ENCODE measurements at regions not wholly inside any gene's neighbourhood (a gene's known extent, or its start where the extent isn't known, plus 50 kb on each side); places are given as distances from the start of the nearest gene placed in this dataset.

DNA sequence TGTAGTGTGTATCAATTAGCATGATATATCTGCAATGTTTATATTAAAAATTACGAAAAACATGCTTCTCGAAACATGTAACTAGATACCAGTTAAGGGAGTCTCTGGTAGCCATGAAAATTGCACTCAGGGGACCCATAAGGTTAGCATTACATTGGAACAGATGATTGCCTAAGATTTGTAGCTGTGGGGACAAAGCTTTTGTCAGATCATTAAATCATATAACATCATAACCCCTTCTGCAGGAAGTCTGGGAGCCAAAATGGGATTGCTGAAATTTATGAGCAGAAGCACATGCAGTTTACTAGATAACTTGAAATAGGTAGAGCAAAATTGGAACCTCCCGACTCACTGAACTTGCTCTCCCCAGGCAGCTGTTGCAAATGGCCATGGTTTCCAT is 235.0 kb upstream of the IGFBP3 start:
- Mint-ChIP-seq H3K36me3 (ENCODE audit: low read depth, unreplicated experiment) (no peaks in the 10 kb centered on the region), H3K27me3 (ENCODE audit: low read depth, unreplicated experiment) (no peaks in the 10 kb centered on the region), H3K9me3 (ENCODE audit: unreplicated experiment) (peaks cover 3% of the 10 kb centered on the region), H3K4me3 (ENCODE audit: unreplicated experiment) (no peak overlapping the region), H3K27ac (ENCODE audit: unreplicated experiment) (no peak overlapping the region), H3K4me1 (ENCODE audit: low read depth, unreplicated experiment) (peaks cover 10% of the 10 kb centered on the region)
- H3K79me2 ChIP-seq (ENCODE audit: insufficient read depth, low read length): no peaks in the 10 kb centered on the region
- H3K4me2 ChIP-seq (ENCODE audit: low read length): no peak overlapping the region
- no peak overlapping the region for H3K9ac ChIP-seq (ENCODE audit: low read length)
- no peaks in the 10 kb centered on the region for H3K4me1 ChIP-seq (ENCODE audit: insufficient read depth, low read length)
- no peaks in the 10 kb centered on the region for H4K20me1 ChIP-seq (ENCODE audit: insufficient read depth, low read length)
- H3K27me3 ChIP-seq (ENCODE audit: insufficient read depth, low read length): no peaks in the 10 kb centered on the region
- no peak for FAIRE-seq
- no peaks in the 10 kb centered on the region for H3K9me3 ChIP-seq (ENCODE audit: insufficient read depth, low read depth, low read length)
- H2AFZ ChIP-seq (ENCODE audit: low read depth, low read length): no peak overlapping the region
- DNase-seq (ENCODE audit: low read depth): no peak
- TF ChIP-seq EZH2 (IDR thresholded peaks at IDR 0.05; ENCODE audit: insufficient read depth, low read length): no peak
- TF ChIP-seq, protein P1, sequence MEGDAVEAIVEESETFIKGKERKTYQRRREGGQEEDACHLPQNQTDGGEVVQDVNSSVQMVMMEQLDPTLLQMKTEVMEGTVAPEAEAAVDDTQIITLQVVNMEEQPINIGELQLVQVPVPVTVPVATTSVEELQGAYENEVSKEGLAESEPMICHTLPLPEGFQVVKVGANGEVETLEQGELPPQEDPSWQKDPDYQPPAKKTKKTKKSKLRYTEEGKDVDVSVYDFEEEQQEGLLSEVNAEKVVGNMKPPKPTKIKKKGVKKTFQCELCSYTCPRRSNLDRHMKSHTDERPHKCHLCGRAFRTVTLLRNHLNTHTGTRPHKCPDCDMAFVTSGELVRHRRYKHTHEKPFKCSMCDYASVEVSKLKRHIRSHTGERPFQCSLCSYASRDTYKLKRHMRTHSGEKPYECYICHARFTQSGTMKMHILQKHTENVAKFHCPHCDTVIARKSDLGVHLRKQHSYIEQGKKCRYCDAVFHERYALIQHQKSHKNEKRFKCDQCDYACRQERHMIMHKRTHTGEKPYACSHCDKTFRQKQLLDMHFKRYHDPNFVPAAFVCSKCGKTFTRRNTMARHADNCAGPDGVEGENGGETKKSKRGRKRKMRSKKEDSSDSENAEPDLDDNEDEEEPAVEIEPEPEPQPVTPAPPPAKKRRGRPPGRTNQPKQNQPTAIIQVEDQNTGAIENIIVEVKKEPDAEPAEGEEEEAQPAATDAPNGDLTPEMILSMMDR (IDR thresholded peaks at IDR 0.05; ENCODE audit: insufficient read depth, low read depth, low read length): no peak
- H3K36me3 ChIP-seq (ENCODE audit: insufficient read depth, low read length): no peaks in the 10 kb centered on the region
- H3K27ac ChIP-seq (ENCODE audit: low read depth, low read length): no peak overlapping the region
- no peak overlapping the region for H3K4me3 ChIP-seq (ENCODE audit: insufficient read depth, low read depth, low read length)

DNA sequence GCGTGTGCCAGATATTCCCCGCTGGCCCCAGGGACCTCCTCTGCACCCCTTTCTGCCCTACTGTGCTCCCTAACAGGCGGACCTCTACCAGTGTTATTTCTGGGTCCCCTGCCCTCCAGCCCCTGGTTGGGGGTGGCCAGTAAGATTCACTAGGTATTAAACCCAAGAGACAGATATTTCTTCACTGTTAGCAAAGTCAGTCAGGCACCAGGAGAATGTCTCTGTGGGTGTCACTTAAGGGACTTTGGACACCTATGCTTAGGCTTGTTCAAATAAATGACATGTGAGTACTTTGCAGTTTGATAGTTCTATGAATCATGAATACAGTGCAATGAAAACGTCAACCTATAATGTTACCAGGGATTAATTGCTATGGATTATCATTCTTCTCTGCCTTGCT is 234.3 kb upstream of the IGFBP3 start:
- TF ChIP-seq EZH2 (IDR thresholded peaks at IDR 0.05; ENCODE audit: insufficient read depth, low read length): no peak
- TF ChIP-seq, protein P1 (IDR thresholded peaks at IDR 0.05; ENCODE audit: insufficient read depth, low read depth, low read length): no peak
- H3K36me3 ChIP-seq (ENCODE audit: insufficient read depth, low read length): no peaks in the 10 kb centered on the region

DNA sequence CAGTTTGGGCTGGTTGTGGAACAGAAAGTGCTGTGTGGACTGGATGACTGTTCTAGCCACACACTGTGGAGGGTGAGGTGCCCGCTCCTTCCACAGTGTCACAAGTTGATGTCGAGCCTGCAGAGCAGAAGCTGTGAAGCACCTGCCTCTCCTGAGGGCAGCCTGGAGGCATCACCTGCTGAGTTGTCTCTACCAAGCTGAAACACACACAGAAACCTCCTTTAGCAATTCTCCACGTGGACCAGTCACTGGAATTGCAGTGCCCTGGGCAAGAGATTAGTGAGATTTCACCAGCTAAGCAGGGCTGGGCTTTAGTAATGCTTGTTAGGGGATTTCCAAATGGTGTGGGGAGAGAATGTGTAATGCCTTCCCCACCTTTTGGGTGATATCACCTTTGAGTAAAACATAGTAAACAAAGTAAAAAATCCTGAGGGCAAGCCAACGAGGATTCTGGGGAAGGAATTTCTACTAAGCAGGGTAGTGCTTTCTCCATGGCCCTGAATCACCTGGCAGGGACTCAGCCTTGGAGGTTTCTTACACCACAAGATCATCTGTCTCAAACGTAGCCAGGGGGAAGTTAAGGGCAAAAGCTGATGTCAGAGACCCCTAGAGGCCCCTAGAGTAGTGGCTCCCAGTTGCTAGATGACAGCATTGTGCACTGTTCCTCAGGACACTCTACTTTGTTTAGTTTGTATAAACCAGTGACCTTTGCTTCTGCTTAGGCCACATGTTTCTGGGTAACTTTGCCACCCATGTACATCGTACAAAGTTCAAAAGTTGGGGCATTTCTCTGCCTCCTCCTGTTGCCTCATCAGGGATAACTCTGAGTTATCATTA is 233.1 kb upstream of the IGFBP3 start:
- no peak overlapping the region for H2AFZ ChIP-seq (ENCODE audit: low read depth, low read length)
- DNase-seq (ENCODE audit: low read depth) (peak; percentile 47), FAIRE-seq (no peak)
- H3K36me3 ChIP-seq (ENCODE audit: insufficient read depth, low read length): no peaks in the 10 kb centered on the region
- no peaks in the 10 kb centered on the region for H3K36me3 Mint-ChIP-seq (ENCODE audit: low read depth, unreplicated experiment)
- no peak overlapping the region for H3K4me2 ChIP-seq (ENCODE audit: low read length)
- H3K27ac Mint-ChIP-seq (ENCODE audit: unreplicated experiment): no peak overlapping the region
- no peaks in the 10 kb centered on the region for H4K20me1 ChIP-seq (ENCODE audit: insufficient read depth, low read length)
- H3K4me1 ChIP-seq (ENCODE audit: insufficient read depth, low read length): no peaks in the 10 kb centered on the region
- H3K27ac ChIP-seq (ENCODE audit: low read depth, low read length): no peak overlapping the region
- no peak overlapping the region for H3K4me3 Mint-ChIP-seq (ENCODE audit: unreplicated experiment)
- H3K9me3 ChIP-seq (ENCODE audit: insufficient read depth, low read depth, low read length): no peaks in the 10 kb centered on the region
- no peaks in the 10 kb centered on the region for H3K27me3 Mint-ChIP-seq (ENCODE audit: low read depth, unreplicated experiment)
- H3K27me3 ChIP-seq (ENCODE audit: insufficient read depth, low read length): no peaks in the 10 kb centered on the region
- peaks cover 18% of the 10 kb centered on the region for H3K4me1 Mint-ChIP-seq (ENCODE audit: low read depth, unreplicated experiment)
- no peaks in the 10 kb centered on the region for H3K9me3 Mint-ChIP-seq (ENCODE audit: unreplicated experiment)
- no peak for TF ChIP-seq EZH2 (IDR thresholded peaks at IDR 0.05; ENCODE audit: insufficient read depth, low read length)
- TF ChIP-seq, protein P1 (IDR thresholded peaks at IDR 0.05; ENCODE audit: insufficient read depth, low read depth, low read length): no peak
- no peak overlapping the region for H3K9ac ChIP-seq (ENCODE audit: low read length)
- H3K79me2 ChIP-seq (ENCODE audit: insufficient read depth, low read length): no peaks in the 10 kb centered on the region
- no peak overlapping the region for H3K4me3 ChIP-seq (ENCODE audit: insufficient read depth, low read depth, low read length)

More for the DNA sequence above, 234.3 kb upstream of the IGFBP3 start:
- no peak overlapping the region for H3K4me2 ChIP-seq (ENCODE audit: low read length)
- no peak overlapping the region for H2AFZ ChIP-seq (ENCODE audit: low read depth, low read length)
- H3K27ac ChIP-seq (ENCODE audit: low read depth, low read length): no peak overlapping the region
- H3K27ac Mint-ChIP-seq (ENCODE audit: unreplicated experiment): no peak overlapping the region
- DNase-seq (ENCODE audit: low read depth): no peak
- no peak overlapping the region for H3K9ac ChIP-seq (ENCODE audit: low read length)
- no peaks in the 10 kb centered on the region for H4K20me1 ChIP-seq (ENCODE audit: insufficient read depth, low read length)
- H3K9me3 ChIP-seq (ENCODE audit: insufficient read depth, low read depth, low read length): no peaks in the 10 kb centered on the region
- H3K27me3 ChIP-seq (ENCODE audit: insufficient read depth, low read length): no peaks in the 10 kb centered on the region
- H3K4me1 ChIP-seq (ENCODE audit: insufficient read depth, low read length): no peaks in the 10 kb centered on the region
- H3K27me3 Mint-ChIP-seq (ENCODE audit: low read depth, unreplicated experiment): no peaks in the 10 kb centered on the region
- no peak overlapping the region for H3K4me3 Mint-ChIP-seq (ENCODE audit: unreplicated experiment)
- no peaks in the 10 kb centered on the region for H3K79me2 ChIP-seq (ENCODE audit: insufficient read depth, low read length)
- peaks cover 15% of the 10 kb centered on the region for H3K4me1 Mint-ChIP-seq (ENCODE audit: low read depth, unreplicated experiment)
- H3K9me3 Mint-ChIP-seq (ENCODE audit: unreplicated experiment): peaks cover 3% of the 10 kb centered on the region
- no peaks in the 10 kb centered on the region for H3K36me3 Mint-ChIP-seq (ENCODE audit: low read depth, unreplicated experiment)
- H3K4me3 ChIP-seq (ENCODE audit: insufficient read depth, low read depth, low read length): no peak overlapping the region
- FAIRE-seq: no peak
